GM23338 (cell line): ENCODE measurements at regions not wholly inside any gene's neighbourhood (a gene's known extent, or its start where the extent isn't known, plus 50 kb on each side); places are given as distances from the start of the nearest gene placed in this dataset.

ENCODE experiments used
- EZH2 ChIP-seq: fragments of 200-600 bp; sonication (generic); IDR thresholded peaks from one replicate; pipeline ENCODE4 v1.8.0; 2017; ENCODE audit warnings: antibody characterized with exemption, mild to moderate bottlenecking, low read depth; ENCODE audit not compliant: unreplicated experiment
- EZH2phosphoT487 ChIP-seq: fragments of 200-600 bp; sonication (generic); IDR thresholded peaks from one replicate; pipeline ENCODE4 v1.8.1; 2018; ENCODE audit warnings: antibody characterized with exemption; ENCODE audit not compliant: unreplicated experiment
- JUNB ChIP-seq: IDR thresholded peaks from one replicate; pipeline ENCODE4 v1.6.1; 2016; ENCODE audit warnings: antibody characterized with exemption; ENCODE audit not compliant: unreplicated experiment
- POLR2AphosphoS5 ChIP-seq: IDR thresholded peaks from 2 replicates; pipeline ENCODE4 v1.6.1; 2016; ENCODE audit warnings: antibody characterized with exemption, low read depth
- TF ChIP-seq, protein P1 (sequence below), 2 experiments: fragments of 200-600 bp in 1 of 2; sonication (generic) in 1 of 2; conservative IDR thresholded peaks; 2 replicates each; pipeline versions ENCODE4 v1.5.1 to v1.6.1; 2016 to 2017; ENCODE audit warnings: antibody characterized with exemption in 2 of 2, low read depth in 2 of 2, mild to moderate bottlenecking in 2 of 2, moderate library complexity in 1 of 2

GRCh38 chr2:40544072-40544471 is 92.2 kb upstream of the SLC8A1 start:
- no peak for TF ChIP-seq EZH2
- TF ChIP-seq POLR2AphosphoS5: no peak
- TF ChIP-seq, protein P1, sequence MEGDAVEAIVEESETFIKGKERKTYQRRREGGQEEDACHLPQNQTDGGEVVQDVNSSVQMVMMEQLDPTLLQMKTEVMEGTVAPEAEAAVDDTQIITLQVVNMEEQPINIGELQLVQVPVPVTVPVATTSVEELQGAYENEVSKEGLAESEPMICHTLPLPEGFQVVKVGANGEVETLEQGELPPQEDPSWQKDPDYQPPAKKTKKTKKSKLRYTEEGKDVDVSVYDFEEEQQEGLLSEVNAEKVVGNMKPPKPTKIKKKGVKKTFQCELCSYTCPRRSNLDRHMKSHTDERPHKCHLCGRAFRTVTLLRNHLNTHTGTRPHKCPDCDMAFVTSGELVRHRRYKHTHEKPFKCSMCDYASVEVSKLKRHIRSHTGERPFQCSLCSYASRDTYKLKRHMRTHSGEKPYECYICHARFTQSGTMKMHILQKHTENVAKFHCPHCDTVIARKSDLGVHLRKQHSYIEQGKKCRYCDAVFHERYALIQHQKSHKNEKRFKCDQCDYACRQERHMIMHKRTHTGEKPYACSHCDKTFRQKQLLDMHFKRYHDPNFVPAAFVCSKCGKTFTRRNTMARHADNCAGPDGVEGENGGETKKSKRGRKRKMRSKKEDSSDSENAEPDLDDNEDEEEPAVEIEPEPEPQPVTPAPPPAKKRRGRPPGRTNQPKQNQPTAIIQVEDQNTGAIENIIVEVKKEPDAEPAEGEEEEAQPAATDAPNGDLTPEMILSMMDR (conservative IDR thresholded peaks at IDR 0.05; ENCODE audit: low read depth in 2 of 2): no peak; a peak in 1 of 4 replicates
- TF ChIP-seq JUNB: no peak
- TF ChIP-seq EZH2phosphoT487: no peak
